ENCODE measurements at regions not wholly inside any gene's neighbourhood (a gene's known extent, or its start where the extent isn't known, plus 50 kb on each side); places are given as distances from the start of the nearest gene placed in this dataset.
"Not testable (repeated sequence)": the region's sequence is repeated elsewhere in the genome, so short reads cannot be mapped to it uniquely, and the experiment has no call there.

- H3K4me3 ChIP-seq (ENCODE audit: low read depth, low read length) = no peak overlapping the region
- H3K4me1 ChIP-seq (ENCODE audit: control insufficient read depth, insufficient read depth, low read length, unreplicated experiment) = no peaks in the 10 kb centered on the region
- no peak overlapping the region for H2AFZ ChIP-seq (ENCODE audit: low read length, unreplicated experiment)
Observed at GRCh38 chr2:171266102-171266501, 105.4 kb upstream of the TLK1 start.

GRCh38 chr2:171261529-171261928, 100.8 kb upstream of the TLK1 start:
- H3K79me2 ChIP-seq (ENCODE audit: control insufficient read depth, insufficient read depth, low read length, unreplicated experiment); H3K36me3 ChIP-seq (ENCODE audit: insufficient read depth, low read length); H3K27ac ChIP-seq (ENCODE audit: low read depth, low read length); H3K27me3 ChIP-seq (ENCODE audit: insufficient read depth, low read length); H3K4me3 ChIP-seq (ENCODE audit: low read depth, low read length); H2AFZ ChIP-seq (ENCODE audit: low read length, unreplicated experiment); H3K4me1 ChIP-seq (ENCODE audit: control insufficient read depth, insufficient read depth, low read length, unreplicated experiment): not testable (repeated sequence)

More at GRCh38 chr2:171266102-171266501, 105.4 kb upstream of the TLK1 start:
- Histone ChIP-seq H3K79me2 (ENCODE audit: control insufficient read depth, insufficient read depth, low read length, unreplicated experiment) (no peaks in the 10 kb centered on the region), H3K27ac (ENCODE audit: low read depth, low read length) (no peak overlapping the region), H3K36me3 (ENCODE audit: insufficient read depth, low read length) (no peaks in the 10 kb centered on the region), H3K27me3 (ENCODE audit: insufficient read depth, low read length) (no peaks in the 10 kb centered on the region)

- no peak overlapping the region for H3K27ac ChIP-seq (ENCODE audit: low read depth, low read length)
- H2AFZ ChIP-seq (ENCODE audit: low read length, unreplicated experiment) = no peak overlapping the region
- no peak overlapping the region for H3K4me3 ChIP-seq (ENCODE audit: low read depth, low read length)
- no peaks in the 10 kb centered on the region for H3K27me3 ChIP-seq (ENCODE audit: insufficient read depth, low read length)
- H3K79me2 ChIP-seq (ENCODE audit: control insufficient read depth, insufficient read depth, low read length, unreplicated experiment) = no peaks in the 10 kb centered on the region
- H3K4me1 ChIP-seq (ENCODE audit: control insufficient read depth, insufficient read depth, low read length, unreplicated experiment) = no peaks in the 10 kb centered on the region
- H3K36me3 ChIP-seq (ENCODE audit: insufficient read depth, low read length) = no peaks in the 10 kb centered on the region
Observed at GRCh38 chr2:171260471-171261424, 100.1 kb upstream of the TLK1 start.

GRCh38 chr2:171254666-171255065, 94.0 kb upstream of the TLK1 start:
- Histone ChIP-seq H2AFZ (ENCODE audit: low read length, unreplicated experiment) (no peak overlapping the region), H3K27ac (ENCODE audit: low read depth, low read length) (no peak overlapping the region), H3K27me3 (ENCODE audit: insufficient read depth, low read length) (no peaks in the 10 kb centered on the region), H3K4me3 (ENCODE audit: low read depth, low read length) (no peak overlapping the region), H3K36me3 (ENCODE audit: insufficient read depth, low read length) (no peaks in the 10 kb centered on the region), H3K4me1 (ENCODE audit: control insufficient read depth, insufficient read depth, low read length, unreplicated experiment) (no peaks in the 10 kb centered on the region), H3K79me2 (ENCODE audit: control insufficient read depth, insufficient read depth, low read length, unreplicated experiment) (no peaks in the 10 kb centered on the region)

- no peak overlapping the region for H2AFZ ChIP-seq (ENCODE audit: low read length, unreplicated experiment)
- H3K27me3 ChIP-seq (ENCODE audit: insufficient read depth, low read length) = no peaks in the 10 kb centered on the region
- H3K36me3 ChIP-seq (ENCODE audit: insufficient read depth, low read length) = no peaks in the 10 kb centered on the region
- H3K4me3 ChIP-seq (ENCODE audit: low read depth, low read length) = no peak overlapping the region
- no peaks in the 10 kb centered on the region for H3K79me2 ChIP-seq (ENCODE audit: control insufficient read depth, insufficient read depth, low read length, unreplicated experiment)
- no peak overlapping the region for H3K27ac ChIP-seq (ENCODE audit: low read depth, low read length)
- no peaks in the 10 kb centered on the region for H3K4me1 ChIP-seq (ENCODE audit: control insufficient read depth, insufficient read depth, low read length, unreplicated experiment)
Observed at GRCh38 chr2:171253900-171254650, 93.4 kb upstream of the TLK1 start.

- Histone ChIP-seq H3K4me3 (ENCODE audit: low read depth, low read length) (no peak overlapping the region), H3K27me3 (ENCODE audit: insufficient read depth, low read length) (no peaks in the 10 kb centered on the region), H3K79me2 (ENCODE audit: control insufficient read depth, insufficient read depth, low read length, unreplicated experiment) (no peaks in the 10 kb centered on the region), H3K36me3 (ENCODE audit: insufficient read depth, low read length) (no peaks in the 10 kb centered on the region), H2AFZ (ENCODE audit: low read length, unreplicated experiment) (no peak overlapping the region), H3K27ac (ENCODE audit: low read depth, low read length) (no peak overlapping the region), H3K4me1 (ENCODE audit: control insufficient read depth, insufficient read depth, low read length, unreplicated experiment) (no peaks in the 10 kb centered on the region)
Observed at GRCh38 chr2:171253279-171253678, 92.6 kb upstream of the TLK1 start.

- no peak overlapping the region for H2AFZ ChIP-seq (ENCODE audit: low read length, unreplicated experiment)
- H3K27ac ChIP-seq (ENCODE audit: low read depth, low read length) = no peak overlapping the region
- no peaks in the 10 kb centered on the region for H3K79me2 ChIP-seq (ENCODE audit: control insufficient read depth, insufficient read depth, low read length, unreplicated experiment)
- no peaks in the 10 kb centered on the region for H3K27me3 ChIP-seq (ENCODE audit: insufficient read depth, low read length)
- H3K4me3 ChIP-seq (ENCODE audit: low read depth, low read length) = no peak overlapping the region
- H3K4me1 ChIP-seq (ENCODE audit: control insufficient read depth, insufficient read depth, low read length, unreplicated experiment) = no peaks in the 10 kb centered on the region
- H3K36me3 ChIP-seq (ENCODE audit: insufficient read depth, low read length) = no peaks in the 10 kb centered on the region
Observed at GRCh38 chr2:171249689-171250088, 89.0 kb upstream of the TLK1 start.

- Histone ChIP-seq H2AFZ (ENCODE audit: low read length, unreplicated experiment) (no peak overlapping the region), H3K79me2 (ENCODE audit: control insufficient read depth, insufficient read depth, low read length, unreplicated experiment) (no peaks in the 10 kb centered on the region), H3K27me3 (ENCODE audit: insufficient read depth, low read length) (no peaks in the 10 kb centered on the region)
Observed at GRCh38 chr2:171247741-171248662, 87.3 kb upstream of the TLK1 start.

GRCh38 chr2:171244970-171245782, 84.5 kb upstream of the TLK1 start:
- Histone ChIP-seq H3K27me3 (ENCODE audit: insufficient read depth, low read length) (no peaks in the 10 kb centered on the region), H2AFZ (ENCODE audit: low read length, unreplicated experiment) (peak overlapping the region; percentile 8), H3K27ac (ENCODE audit: low read depth, low read length) (peak overlapping the region; percentile 57)

More at GRCh38 chr2:171247741-171248662, 87.3 kb upstream of the TLK1 start:
- Histone ChIP-seq H3K4me1 (ENCODE audit: control insufficient read depth, insufficient read depth, low read length, unreplicated experiment) (no peaks in the 10 kb centered on the region), H3K27ac (ENCODE audit: low read depth, low read length) (no peak overlapping the region), H3K36me3 (ENCODE audit: insufficient read depth, low read length) (no peaks in the 10 kb centered on the region), H3K4me3 (ENCODE audit: low read depth, low read length) (no peak overlapping the region)

More at GRCh38 chr2:171244970-171245782, 84.5 kb upstream of the TLK1 start:
- H3K4me1 ChIP-seq (ENCODE audit: control insufficient read depth, insufficient read depth, low read length, unreplicated experiment) = no peaks in the 10 kb centered on the region
- H3K36me3 ChIP-seq (ENCODE audit: insufficient read depth, low read length) = no peaks in the 10 kb centered on the region
- no peak overlapping the region for H3K4me3 ChIP-seq (ENCODE audit: low read depth, low read length)
- H3K79me2 ChIP-seq (ENCODE audit: control insufficient read depth, insufficient read depth, low read length, unreplicated experiment) = no peaks in the 10 kb centered on the region
